ENCODE measurements at regions not wholly inside any gene's neighbourhood (a gene's known extent, or its start where the extent isn't known, plus 50 kb on each side); places are given as distances from the start of the nearest gene placed in this dataset.

DNA sequence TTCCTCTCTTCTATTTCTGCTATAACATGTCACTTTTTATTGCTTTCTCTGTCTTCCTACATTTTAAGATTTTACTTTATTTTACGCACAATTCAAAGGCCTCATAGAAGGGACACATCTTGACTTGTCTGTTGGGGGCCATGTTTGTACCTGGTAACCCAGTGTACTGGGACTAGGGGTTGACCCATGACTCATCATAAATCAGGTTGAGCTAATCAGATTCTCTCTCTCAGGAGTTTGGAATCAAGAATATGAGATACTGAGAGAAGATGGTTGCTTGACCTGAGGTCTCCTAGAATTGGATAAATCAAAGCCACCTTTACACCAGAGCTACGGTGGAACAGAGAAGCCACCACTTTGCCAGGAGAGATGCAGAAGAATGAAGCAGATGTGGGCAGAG is 153.0 kb downstream of the UXS1 start:
- DNase-seq = no peak

DNA sequence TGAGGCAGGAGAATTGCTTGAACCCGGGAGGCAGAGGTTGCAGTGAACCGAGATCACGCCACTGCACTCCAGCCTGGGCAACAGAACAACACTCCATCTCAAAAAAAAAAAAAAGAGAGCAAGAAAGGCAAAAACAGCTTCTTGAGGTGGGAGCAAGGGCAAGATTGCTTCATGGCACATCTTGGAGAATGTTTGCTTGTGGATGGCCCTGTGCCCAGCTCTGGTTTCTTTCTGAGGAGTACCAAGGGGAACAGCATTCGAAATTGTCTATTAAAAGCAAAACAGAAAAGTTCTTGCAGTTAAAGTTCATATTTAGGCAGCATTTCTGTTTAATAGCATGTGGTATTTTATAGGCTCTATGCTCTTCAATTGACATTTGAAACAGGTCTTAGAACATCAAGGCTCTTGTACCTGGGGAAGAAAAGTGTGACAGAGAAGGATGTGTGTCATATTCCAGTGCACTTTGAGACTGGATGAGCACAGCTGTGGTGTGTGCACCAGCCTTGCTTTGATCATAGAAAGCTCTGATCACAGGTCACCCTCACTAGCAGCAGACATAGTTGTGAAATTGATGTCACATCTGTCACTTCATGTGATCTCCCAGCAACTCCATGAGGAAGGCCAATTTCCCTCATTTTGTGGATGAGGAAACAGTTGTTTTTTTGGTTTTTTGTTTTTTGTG is 154.3 kb downstream of the UXS1 start:
- DNase-seq = no peak

DNA sequence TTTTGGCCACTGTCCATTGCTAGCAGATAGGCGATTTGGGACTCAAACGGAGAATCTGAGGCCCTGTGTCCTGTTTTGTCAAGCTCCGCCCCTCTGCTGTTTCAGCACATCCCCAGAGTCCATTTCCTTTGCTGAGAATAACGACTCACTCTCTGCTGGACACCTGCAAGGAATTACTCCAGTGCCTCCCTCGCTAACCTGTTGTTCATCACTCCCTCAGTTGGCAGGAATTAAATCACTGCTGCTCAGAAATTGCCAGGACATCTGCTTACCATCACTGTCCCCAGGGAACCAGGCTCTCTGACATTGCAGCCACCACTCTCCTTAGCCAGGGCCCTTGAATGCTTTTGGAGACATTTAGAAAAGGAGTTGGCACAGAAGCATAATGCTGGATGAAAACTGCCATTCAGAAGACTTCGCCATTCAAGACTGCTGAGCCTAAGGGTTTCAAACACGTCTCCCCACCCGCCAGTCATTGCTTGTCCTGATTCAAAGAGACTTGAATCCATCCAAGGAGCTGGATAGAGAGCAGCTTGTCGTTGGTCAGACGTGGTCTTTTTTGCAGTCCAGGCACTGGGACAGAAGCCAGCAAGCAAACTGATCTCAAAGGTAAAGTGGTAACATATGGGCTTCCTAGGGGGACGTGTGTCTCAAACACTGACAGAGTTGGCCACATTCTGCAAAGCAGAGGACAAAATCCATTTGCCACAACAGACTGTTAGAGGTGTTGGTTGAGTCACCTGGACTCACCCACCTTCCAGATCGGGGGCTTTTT is 155.3 kb downstream of the UXS1 start:
- no peak for DNase-seq

DNA sequence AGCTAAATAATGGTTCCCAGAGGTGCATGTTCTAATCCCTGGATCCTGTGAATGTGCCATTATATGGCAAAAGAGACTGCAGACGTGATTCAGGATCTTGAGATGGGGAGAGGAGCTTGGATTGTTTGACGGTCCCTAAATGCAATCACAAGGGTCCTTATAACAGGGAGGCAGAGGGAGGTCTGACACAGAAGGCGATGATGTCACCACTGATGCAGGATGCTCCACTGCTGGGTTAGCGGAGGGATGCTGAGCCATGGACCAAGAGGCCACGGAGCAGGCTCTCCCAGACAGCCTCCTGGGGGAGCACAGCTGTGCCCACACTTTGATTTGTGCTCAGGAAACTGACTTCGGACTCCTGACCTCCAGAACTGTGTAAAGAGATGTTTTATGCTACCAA is 156.2 kb downstream of the UXS1 start:
- no peak for DNase-seq

DNA sequence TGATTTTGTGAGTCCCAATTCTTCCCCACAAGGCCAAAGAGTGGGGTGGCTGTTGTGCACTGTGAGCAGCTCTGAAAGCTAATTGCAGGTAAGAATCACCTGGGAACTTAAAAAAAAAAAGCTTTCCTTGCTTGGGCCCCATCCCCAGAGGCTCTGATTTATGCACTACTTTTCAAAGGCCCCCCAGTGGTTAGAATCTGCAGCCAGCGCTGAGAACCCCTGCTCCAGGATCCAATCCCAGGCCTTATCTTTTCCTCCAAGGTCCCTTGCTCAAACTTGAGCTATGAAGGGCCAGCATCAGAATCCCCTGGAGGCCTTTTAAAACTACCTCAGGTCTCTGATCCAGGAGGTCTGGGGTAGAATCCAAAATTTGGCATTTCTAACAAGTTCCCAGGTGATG is 156.8 kb downstream of the UXS1 start:
- DNase-seq = no peak

DNA sequence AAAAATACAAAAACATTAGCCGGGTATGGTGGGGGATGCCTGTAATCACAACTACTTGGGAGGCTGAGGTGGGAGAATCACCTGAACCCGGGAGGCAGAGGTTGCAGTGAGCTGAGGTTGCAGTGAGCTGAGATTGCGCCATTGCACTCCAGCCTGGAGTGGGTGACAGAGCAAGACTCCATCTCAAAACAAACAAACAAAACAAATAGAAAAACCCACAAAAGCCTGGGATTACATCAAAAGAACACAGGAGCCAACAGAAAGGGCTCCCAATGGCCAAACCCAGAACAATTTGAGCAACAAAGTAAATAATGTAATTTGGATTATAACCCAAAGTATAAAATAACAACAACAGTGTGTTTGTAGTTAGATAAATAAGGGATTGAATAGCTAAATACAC is 159.8 kb downstream of the UXS1 start:
- DNase-seq = no peak

DNA sequence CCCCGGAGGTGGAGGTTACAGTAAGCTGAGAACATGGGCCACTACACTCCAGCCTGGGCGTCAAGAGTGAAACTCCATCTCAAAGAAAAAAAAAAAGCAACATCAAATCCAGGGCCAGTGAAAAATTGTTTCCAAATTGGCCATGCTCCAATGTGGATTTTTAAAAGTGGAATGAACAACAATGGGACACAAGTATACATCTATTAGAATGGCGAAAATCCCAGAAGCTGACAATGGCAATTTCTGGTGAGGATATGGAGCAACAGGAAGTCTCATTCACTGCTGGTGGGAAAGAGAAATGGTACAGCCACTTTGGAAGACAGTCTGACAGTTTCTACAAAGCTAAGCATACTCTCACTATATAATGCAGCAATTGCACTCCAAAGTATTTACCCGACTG is 161.4 kb downstream of the UXS1 start:
- DNase-seq = no peak

DNA sequence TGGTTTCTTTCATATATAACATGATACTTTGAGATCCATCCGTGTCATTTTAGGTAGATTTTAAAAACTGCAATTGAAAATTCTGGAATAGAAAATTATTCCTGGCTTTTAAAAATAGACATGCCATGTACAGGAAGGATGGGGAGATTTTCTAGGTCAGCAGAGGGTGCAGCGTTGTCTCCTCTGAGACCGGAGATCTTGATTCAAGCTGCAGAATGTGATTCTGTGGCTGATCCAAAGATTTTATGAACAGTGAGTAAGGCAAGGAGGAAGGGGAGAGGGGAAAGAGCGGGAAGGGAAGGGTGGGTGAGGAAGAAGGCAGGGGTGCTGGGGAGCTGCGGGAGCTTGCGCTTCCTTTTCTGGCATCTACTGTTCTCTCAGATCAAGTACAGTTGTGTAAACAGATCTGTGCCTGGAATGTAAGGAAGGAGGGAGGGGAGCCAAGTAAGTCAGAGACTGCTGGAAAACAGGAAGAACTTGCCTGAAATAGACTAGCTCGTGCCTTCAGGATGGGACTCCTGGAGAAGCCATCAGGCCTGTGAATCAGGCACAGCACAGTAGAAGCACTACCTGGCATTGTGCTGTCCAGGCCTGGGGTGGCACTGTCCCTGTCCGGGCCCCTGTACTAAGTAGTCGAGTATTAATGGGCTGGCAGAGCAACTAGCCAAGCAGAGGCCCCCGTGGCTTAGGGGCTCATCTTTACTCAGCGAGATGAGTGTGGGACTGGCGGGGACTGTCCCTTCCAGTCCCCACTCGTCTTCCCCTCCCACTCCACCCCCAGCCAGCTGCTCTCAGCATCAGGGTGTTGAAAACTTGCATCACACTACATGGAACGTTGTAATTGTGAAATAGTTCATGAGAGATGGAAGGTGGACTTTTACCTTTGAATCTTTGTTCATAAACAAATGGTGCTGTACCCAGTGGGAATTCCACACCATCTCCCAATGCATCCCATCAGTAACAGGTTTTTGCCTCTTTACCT is 163.5 kb downstream of the UXS1 start:
- DNase-seq = no peak

DNA sequence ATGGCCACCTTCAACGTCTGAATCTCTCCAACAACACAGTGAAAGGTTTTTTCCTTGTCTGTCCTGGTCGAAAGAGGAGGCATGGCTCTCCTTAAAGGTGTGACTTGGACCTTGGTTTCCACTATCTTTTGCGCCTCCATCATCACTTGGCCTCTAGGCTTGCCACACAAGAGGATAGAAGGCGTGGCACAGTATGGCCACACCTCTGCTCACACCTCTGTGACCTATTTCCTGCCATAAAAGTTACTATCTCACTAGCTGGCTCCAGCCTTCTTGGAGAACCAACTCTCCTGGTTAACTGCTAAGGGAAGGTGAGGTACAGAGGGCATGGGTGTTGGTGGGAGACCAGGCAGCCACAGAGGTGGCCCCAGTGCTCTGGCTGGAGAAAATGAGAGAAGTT is 165.9 kb downstream of the UXS1 start:
- DNase-seq = peak in 1 of 2 donors; percentile 10

DNA sequence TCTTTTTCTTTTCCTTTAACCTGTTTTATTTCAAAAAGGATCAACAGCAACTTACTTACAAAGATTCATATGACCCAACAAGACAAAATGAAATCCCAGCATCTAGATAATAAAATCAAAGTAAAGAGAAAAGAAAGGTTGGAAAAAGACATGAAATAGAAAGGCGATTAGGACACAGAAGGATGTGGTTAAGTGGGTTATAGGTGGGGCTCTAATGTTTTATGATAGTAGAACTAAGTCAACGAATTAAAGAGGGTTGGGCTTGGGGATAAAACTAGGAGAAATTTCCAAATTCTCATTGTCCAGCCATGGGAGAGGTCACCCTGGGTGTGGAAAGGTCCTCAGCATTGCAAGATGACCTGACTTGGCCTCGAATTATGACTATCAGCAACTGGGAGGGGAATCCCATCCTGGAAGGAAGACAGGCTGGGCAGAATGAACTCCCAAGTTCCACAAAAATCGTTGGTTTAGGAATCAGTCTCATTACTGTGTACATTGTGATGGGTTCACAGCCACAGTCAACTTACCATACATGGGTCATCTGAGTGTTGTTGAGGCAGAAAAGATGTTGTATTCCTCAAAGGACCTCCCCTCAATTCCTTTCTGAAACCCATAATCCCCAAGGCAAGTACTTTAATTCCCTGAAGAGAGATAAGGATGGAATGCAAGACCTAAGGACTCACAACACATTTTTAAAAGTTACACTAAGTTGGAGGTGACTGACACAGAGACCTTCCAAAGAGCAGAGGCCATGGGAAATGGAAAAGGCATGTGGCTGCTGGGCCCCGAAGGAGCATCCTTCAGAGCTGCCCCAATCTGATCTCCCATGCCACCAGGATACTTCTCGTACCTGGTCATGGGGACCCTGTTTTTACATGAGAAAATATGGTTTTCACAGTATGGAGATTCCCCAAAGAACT is 167.6 kb downstream of the UXS1 start:
- DNase-seq = no peak

DNA sequence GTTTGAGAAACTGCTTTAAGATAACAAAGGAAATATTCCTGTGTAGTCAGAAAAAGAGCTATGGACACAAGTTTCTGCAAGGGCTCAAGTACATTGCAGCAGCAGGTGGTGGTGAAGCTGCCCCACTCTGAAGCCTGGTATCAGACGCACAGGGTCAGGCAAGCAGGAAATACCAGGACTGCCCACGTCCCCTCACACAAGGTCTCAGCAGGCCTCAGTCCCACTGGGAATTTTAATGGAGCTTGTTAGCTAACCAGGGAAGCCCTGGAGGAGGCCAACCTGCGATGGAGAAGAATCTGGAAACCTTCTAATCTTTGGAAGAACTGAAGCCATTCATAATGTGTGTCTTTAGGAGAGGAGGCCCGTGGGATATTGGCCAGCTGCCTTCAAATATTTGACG is 168.3 kb downstream of the UXS1 start:
- DNase-seq = no peak

DNA sequence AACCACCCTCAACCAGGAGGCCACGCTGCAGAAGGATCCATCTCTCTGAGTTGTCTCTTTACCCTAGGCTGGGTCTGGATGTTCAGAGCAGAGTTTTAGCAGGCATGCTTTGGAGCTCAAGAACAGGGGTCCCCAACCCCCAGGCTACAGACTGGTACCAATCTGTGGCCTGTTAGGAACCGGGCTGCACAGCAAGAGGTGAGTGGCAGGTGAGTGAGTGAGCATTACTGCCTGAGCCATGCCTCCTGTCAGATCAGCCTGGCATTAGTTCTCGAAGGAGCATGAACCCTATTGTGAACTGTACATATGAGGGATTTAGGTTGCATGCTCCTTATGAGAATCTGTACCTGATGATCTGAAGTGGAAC is 172.5 kb downstream of the UXS1 start:
- DNase-seq = no peak

DNA sequence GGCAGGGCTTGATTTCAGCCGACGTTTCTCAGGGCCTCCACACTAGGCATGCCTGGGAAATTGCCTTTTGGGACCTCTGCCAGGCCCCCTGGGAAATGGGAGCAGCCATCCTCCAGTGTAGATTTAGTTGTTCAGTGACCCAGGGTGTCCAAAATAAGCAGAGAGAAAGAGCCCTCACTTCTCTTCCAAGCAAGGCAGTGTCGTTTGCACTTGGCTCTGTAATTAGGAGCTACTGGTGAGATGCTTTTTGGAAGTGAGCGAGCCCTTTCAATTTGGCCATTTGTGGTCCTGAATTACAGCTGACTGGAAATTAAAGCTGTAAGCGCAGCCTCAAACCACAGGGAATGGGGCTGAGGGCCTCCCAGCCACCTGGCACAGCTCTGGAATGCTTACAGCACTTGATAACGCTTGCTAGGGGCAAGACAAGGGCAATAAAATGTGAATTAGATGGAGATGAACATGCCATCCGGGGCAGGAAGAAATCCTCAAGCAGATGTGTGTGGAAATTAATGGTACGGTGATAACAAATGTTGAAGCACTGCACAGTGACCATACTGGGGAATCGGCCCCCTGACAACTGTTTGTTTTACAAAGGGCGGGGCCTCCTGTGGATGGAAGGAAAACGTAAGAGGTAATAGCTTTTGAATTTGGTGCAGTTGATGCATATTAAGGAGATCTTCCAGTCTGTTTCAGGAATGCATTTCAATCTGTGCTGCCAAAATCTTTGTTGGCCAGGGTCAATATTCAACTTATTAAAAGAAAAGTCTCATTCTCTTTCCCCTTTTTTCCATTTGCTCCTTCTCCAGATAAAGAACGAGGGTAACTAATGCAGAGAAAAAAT is 173.1 kb downstream of the UXS1 start:
- DNase-seq = no peak

DNA sequence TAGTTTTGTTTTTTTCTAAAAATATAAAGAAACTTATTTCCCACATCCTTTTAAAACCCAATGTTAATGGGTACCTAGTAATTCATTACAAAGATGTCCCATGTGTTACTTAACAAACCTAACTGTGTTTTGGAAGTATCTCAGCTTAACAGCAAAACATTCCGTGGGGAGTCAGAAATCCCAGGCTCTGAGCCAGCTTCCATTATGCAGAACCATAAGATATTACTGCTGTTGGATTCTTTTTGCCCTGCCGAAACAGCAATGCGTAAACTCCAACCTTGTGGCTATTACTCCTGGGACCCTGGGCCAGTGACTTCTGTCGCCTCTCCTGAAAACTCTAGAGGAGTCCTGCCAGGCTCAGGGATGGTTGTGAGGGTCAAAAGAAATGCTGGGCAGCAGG is 174.1 kb downstream of the UXS1 start:
- no peak for DNase-seq

DNA sequence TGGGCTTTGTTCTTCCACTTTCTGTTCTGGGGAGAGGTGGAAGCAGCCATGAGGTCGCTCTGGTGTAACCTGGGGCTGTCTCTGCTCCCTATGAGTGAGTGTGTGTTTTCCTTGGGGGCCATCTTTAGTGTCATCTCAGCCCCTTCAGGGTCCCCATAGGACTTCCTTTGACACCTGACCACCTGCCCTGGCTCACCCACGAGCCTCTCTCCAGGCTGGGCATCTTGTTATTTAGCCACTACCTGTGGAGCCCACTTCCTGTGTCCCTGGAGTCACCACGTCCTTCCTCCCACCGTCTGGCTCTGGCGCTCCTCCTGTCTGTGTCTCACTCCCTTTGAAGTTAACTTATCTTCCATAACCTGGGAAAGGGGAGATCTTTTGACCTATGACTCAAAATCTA is 176.0 kb downstream of the UXS1 start:
- no peak for DNase-seq

DNA sequence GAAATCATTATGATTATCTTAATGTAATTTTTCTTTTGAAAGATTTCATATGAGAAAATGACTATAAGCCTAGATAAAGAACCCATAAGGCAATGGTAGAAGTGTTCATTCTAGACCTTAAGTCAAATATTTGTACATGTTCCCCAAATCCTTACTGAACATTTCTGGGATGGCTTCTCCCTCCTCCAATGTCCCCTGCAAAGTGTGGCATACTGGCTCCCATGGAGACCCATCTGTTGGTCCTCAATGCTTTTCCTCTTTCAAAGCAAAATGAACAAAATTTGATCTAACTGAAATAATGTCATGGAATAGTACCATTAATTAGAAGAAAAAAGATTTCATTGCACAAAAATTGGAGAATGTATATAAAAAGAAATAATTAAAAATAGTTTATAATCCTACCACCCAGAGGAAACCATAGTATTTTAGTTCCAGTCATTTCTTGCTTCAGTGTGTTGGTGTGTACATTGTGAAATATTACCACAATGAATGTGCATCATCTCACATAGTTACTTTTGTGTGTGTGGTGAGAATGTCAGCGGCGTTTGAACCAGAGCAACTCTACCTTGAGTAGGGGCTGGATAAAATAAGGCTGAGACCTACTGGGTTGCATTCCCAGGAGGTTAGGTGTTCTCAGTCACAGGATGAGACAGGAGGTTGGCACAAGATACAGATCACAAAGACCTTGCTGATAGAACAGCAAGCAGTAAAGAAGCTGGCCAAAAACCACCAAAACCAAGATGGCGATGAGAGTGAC is 181.3 kb downstream of the UXS1 start:
- DNase-seq = no peak

DNA sequence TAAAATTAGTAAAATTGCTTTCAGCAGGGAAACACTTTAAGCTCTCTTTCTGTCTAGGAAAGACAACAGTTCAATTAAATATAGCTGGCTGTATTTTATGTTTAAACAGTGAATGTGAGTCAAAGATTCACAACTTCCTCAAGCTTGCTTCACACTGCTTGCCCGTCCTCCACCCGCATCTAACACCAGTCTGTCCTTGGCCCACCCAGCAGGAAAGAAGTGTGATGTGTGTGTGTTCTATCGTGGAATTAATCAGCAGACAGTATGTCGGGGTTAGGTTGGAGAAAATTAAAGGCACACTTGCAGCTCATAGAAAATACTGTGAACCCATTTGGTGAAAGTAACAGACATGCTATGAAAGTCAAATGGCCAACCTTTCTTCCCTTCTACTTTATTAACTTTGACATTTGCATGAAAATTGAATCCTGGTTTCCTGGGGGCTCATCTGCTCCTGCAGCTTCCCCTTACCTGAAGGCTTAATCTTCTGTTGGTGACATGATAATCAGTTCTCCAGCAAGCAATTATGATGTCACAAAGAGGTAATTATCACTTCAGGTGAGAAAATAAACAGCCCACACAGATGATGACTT is 182.0 kb downstream of the UXS1 start:
- no peak for DNase-seq

DNA sequence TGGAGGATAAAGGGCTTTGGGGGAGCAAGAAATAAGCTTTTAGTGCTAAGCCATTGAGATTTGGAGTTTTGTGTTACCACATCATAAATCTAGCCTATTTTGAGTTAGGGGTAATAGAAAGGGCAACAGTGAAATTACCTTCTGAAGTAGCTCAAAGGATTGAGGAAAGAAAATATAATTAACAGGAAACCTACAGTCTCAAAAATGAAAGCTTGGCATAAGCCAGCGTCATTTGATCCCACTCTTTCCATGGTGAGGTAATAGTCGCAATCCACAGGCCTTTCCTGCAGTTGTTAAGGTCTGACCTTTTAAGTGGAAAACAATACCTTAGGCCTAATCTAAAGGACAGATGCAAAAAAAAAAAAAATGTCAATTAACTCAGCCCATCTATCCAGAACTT is 182.7 kb downstream of the UXS1 start:
- no peak for DNase-seq

DNA sequence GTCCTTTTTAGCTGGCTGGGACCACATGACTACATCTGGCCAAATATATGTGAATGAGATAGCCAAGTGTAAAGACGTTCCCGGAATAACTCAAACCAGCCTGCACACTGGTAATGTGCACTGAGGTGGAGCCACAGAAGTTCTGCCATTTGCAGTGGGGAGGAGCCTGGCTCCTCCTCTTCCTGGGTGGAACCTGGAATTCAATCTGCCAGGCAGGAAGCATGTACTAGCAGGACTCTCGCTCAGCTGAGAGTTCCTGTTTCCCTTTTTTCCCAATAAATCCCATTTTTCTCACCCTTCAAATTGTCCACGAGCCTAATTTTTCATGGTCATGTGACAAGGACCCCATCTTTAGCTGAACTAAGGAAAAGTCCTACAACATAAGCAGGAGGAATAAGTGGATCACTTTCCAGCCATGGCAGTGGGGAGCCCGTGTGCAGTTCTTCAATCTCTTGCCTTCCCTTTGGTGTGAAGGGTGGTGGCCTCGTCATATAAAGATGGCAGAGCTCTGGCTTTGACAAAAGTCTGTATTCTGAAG is 183.2 kb downstream of the UXS1 start:
- no peak for DNase-seq

DNA sequence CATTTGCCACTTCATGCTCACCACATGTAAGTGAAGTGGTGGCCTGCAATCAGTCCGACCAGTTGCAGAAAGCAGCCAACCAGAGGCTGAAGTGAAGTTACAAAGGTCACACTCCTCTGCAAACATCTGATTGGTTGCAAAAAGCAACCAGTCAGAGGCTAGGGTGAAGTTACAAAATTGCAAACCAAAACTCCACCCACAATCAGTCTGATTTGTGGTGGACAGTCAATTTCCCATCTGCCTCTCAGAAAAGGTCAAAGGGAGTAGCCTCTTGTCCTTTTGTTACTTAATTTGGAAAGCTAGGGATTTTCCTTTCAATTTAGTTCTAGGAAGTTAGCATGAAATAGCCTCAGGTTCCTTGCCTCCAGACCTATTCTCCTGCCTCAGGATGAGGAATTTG is 185.0 kb downstream of the UXS1 start:
- DNase-seq = no peak

Data from CD4-positive, alpha-beta T cell treated with Interferon alpha-2 for 1 hour (primary cell).